SK-N-SH (cell line): ENCODE measurements at regions not wholly inside any gene's neighbourhood (a gene's known extent, or its start where the extent isn't known, plus 50 kb on each side); places are given as distances from the start of the nearest gene placed in this dataset.

Source experiments
- CTCF ChIA-PET: fragments of 300-600, 350-600 bp; formaldehyde crosslinking; extraction: SDS; loops from one replicate; lab custom pipeline; 2021; lab: Yijun Ruan, JAX
- POLR2A ChIA-PET: fragments of 350-600 bp; sonication (Branson Sonifier 250); formaldehyde crosslinking; extraction: SDS; loops from one replicate; lab custom pipeline; 2020; ENCODE audit warnings: antibody characterized with exemption, inconsistent platforms; lab: Yijun Ruan, JAX
- DNase-seq: peaks from one replicate; pipeline ENCODE4 v3.0.0; 2012
- H2AFZ ChIP-seq: fragments of 200-600 bp; sonication (generic); 2 replicates; pipeline ENCODE4 v1.8.1; 2016; ENCODE audit warnings: antibody characterized with exemption, mild to moderate bottlenecking, low read depth
- H3F3A ChIP-seq: fragments of 200-600 bp; sonication (generic); replicated peaks from 2 replicates; pipeline ENCODE3; 2016; ENCODE audit warnings: antibody characterized with exemption, mild to moderate bottlenecking; ENCODE audit not compliant: insufficient read depth
- H3K27ac ChIP-seq, 2 experiments: fragments of 200-500 bp in 1 of 2; fragments of 200-600 bp in 1 of 2; sonication (Bioruptor generic) in 1 of 2; sonication (generic), shearing (Covaris generic) in 1 of 2; 2 replicates each; pipeline versions ENCODE4 v1.5.1 to v1.6.1; 2014 to 2016; ENCODE audit warnings: low read depth in 2 of 2, inconsistent platforms in 1 of 2, low read length in 1 of 2, mild to moderate bottlenecking in 1 of 2, mixed read lengths in 1 of 2
- H3K27me3 ChIP-seq: fragments of 200-600 bp; sonication (generic), shearing (Covaris generic); 2 replicates; pipeline ENCODE4 v1.6.1; 2016; ENCODE audit warnings: mixed run types; ENCODE audit not compliant: insufficient read depth
- H3K36me3 ChIP-seq, 2 experiments: fragments of 200-500 bp in 1 of 2; fragments of 200-600 bp in 1 of 2; sonication (Bioruptor generic) in 1 of 2; sonication (generic) in 1 of 2; replicated peaks in 1 of 2; 2 replicates each; pipeline versions ENCODE3 to v1.5.1; 2014 to 2016; ENCODE audit warnings: low read length in 1 of 2, mild to moderate bottlenecking in 1 of 2; ENCODE audit not compliant: insufficient read depth in 2 of 2, control insufficient read depth in 1 of 2
- H3K4me1 ChIP-seq, 2 experiments: fragments of 200-500 bp in 1 of 2; fragments of 200-600 bp in 1 of 2; sonication (Bioruptor generic) in 1 of 2; sonication (generic), shearing (Covaris generic) in 1 of 2; 2 replicates each; pipeline versions ENCODE4 v1.5.1 to v1.6.1; 2014 to 2016; ENCODE audit warnings: low read depth in 1 of 2, low read length in 1 of 2, mixed run types in 1 of 2; ENCODE audit not compliant: insufficient read depth in 2 of 2, control insufficient read depth in 1 of 2
- H3K4me2 ChIP-seq: fragments of 200-600 bp; sonication (generic), shearing (Covaris generic); 2 replicates; pipeline ENCODE4 v1.6.1; 2017; ENCODE audit warnings: mixed run types
- H3K4me3 ChIP-seq, 2 experiments: fragments of 200-500 bp in 1 of 2; fragments of 200-600 bp in 1 of 2; sonication (Bioruptor generic) in 1 of 2; sonication (generic), shearing (Covaris generic) in 1 of 2; 2 replicates each; pipeline versions ENCODE4 v1.5.1 to v1.8.1; 2014 to 2016; ENCODE audit warnings: low read depth in 2 of 2, inconsistent platforms in 1 of 2, low read length in 1 of 2, mild to moderate bottlenecking in 1 of 2, mixed read lengths in 1 of 2, moderate library complexity in 1 of 2
- H3K79me2 ChIP-seq: fragments of 200-600 bp; sonication (generic); 2 replicates; pipeline ENCODE4 v1.8.1; 2017; ENCODE audit warnings: mild to moderate bottlenecking; ENCODE audit not compliant: insufficient read depth
- H3K9ac ChIP-seq: fragments of 200-600 bp; sonication (generic); 2 replicates; pipeline ENCODE4 v1.6.1; 2017; ENCODE audit warnings: mixed run types
- H3K9me2 ChIP-seq: fragments of 200-600 bp; sonication (generic); 2 replicates; pipeline ENCODE4 v1.6.1; 2017; ENCODE audit warnings: mixed run types
- H3K9me3 ChIP-seq: fragments of 200-600 bp; sonication (generic); 2 replicates; pipeline ENCODE4 v1.6.1; 2017; ENCODE audit warnings: mixed run types, mild to moderate bottlenecking, moderate library complexity
- H4K20me1 ChIP-seq: fragments of 200-600 bp; sonication (generic); 2 replicates; pipeline ENCODE4 v1.6.1; 2017; ENCODE audit warnings: mild to moderate bottlenecking, mixed run types; ENCODE audit not compliant: insufficient read depth
- CTCF ChIP-seq: fragments of 200-600 bp; sonication (generic); IDR thresholded peaks from 2 replicates; pipeline ENCODE4 v1.6.1; 2017; ENCODE audit warnings: antibody characterized with exemption, mild to moderate bottlenecking, moderate library complexity
- EP300 ChIP-seq, 2 experiments: IDR thresholded peaks; 2 replicates each; pipeline versions ENCODE4 v1.4.0 to v1.6.1; 2012; ENCODE audit warnings: borderline replicate concordance in 1 of 2, low read depth in 1 of 2, low read length in 1 of 2
- FOXM1 ChIP-seq: IDR thresholded peaks from 2 replicates; pipeline ENCODE4 v1.4.0; 2012; ENCODE audit warnings: low read depth, mild to moderate bottlenecking
- IRF3 ChIP-seq: fragments of 150-350 bp; IDR thresholded peaks from 2 replicates; pipeline ENCODE4 v1.6.1; 2016; ENCODE audit warnings: mild to moderate bottlenecking, low read depth, low read length
- JUND ChIP-seq: IDR thresholded peaks from 2 replicates; pipeline ENCODE4 v1.4.0; 2012
- PBX3 ChIP-seq: IDR thresholded peaks from 2 replicates; pipeline ENCODE4; 2012
- TEAD4 ChIP-seq: IDR thresholded peaks from 2 replicates; pipeline ENCODE4 v1.4.0; 2012; ENCODE audit warnings: mild to moderate bottlenecking, borderline replicate concordance; ENCODE audit not compliant: insufficient read depth
- WGBS: methylation state at CpG from one replicate; pipeline ENCODE4 v1.1.6; 2017; ENCODE audit warnings: low lambda C conversion rate; 5-methylcytosine and 5-hydroxymethylcytosine counted together

GRCh38 chr1:67522793-67523192 is 92.6 kb upstream of the SERBP1 start:
- Histone ChIP-seq H3K79me2 (no peaks in the 10 kb centered on the region), H3K9me2 (no peaks in the 10 kb centered on the region), H3K36me3 (no peaks in the 10 kb centered on the region), H3K9me3 (no peaks in the 10 kb centered on the region), H4K20me1 (no peaks in the 10 kb centered on the region), H3K27ac (no peak overlapping the region), H3K27me3 (no peaks in the 10 kb centered on the region), H3K4me1 (no peaks in the 10 kb centered on the region), H3K9ac (no peak overlapping the region), H3F3A (no peaks in the 10 kb centered on the region), H2AFZ (no peak overlapping the region), H3K4me3 (no peak overlapping the region), H3K4me2 (no peak overlapping the region)
- POLR2A ChIA-PET: no interaction called here
- DNase-seq: no peak
- CTCF ChIA-PET: interaction anchor here (0.7 to 9.3 kb wide), 7 partner anchors 12 to 243 kb away, joined by 3 to 70 read pairs (median 3); no protein-coding TSS in a partner anchor
- WGBS: 87% methylated on average over 4 of the region's 4 CpGs
- TF ChIP-seq TEAD4 (no peak), EP300 (IDR thresholded peaks at IDR 0.05; ENCODE audit: borderline replicate concordance in 1 of 2, low read depth in 1 of 2, low read length in 1 of 2) (no peak), FOXM1 (no peak), PBX3 (no peak), JUND (no peak)

- H3F3A ChIP-seq: peaks cover 5% of the 10 kb centered on the region
- no peak overlapping the region for H2AFZ ChIP-seq
- H3K27ac ChIP-seq: no peak overlapping the region
- no peak overlapping the region for H3K4me2 ChIP-seq
- no peaks in the 10 kb centered on the region for H3K9me3 ChIP-seq
- no peaks in the 10 kb centered on the region for H3K27me3 ChIP-seq
- no peak for DNase-seq
- H4K20me1 ChIP-seq: no peaks in the 10 kb centered on the region
- WGBS: 69% methylated on average over 7 of the region's 7 CpGs
- ChIA-PET CTCF (interaction anchor here (0.6 to 9.3 kb wide), 7 partner anchors 12 to 812 kb away, joined by 3 to 70 read pairs (median 3); no protein-coding TSS in a partner anchor), POLR2A (no interaction called here)
- no peaks in the 10 kb centered on the region for H3K9me2 ChIP-seq
- no peaks in the 10 kb centered on the region for H3K79me2 ChIP-seq
- TF ChIP-seq IRF3 (no peak), CTCF (peak; percentile 35)
- no peaks in the 10 kb centered on the region for H3K36me3 ChIP-seq
- H3K9ac ChIP-seq: no peak overlapping the region
- H3K4me3 ChIP-seq: no peak overlapping the region
- no peaks in the 10 kb centered on the region for H3K4me1 ChIP-seq
These were observed 94.2 kb upstream of the SERBP1 start for GRCh38 chr1:67524143-67525052.
